K562 (cell line): ENCODE measurements at regions not wholly inside any gene's neighbourhood (a gene's known extent, or its start where the extent isn't known, plus 50 kb on each side); places are given as distances from the start of the nearest gene placed in this dataset.
A peak's percentile ranks its signal among the peaks of the same experiment; 100 is the strongest.

Source experiments
- CREB1 ChIP-seq, 2 experiments: sonication (generic) in 1 of 2; formaldehyde crosslinking in 1 of 2; IDR thresholded peaks; 2 replicates each; pipeline versions ENCODE4 v1.6.1 to v1.8.0; 2012 to 2022; ENCODE audit warnings: inconsistent platforms in 1 of 2, mild to moderate bottlenecking in 1 of 2, missing genetic modification reagents in 1 of 2, moderate library complexity in 1 of 2
- CTCF ChIP-seq, 3 experiments: IDR thresholded peaks in 2 of 3; conservative IDR thresholded peaks in 1 of 3; 2 replicates each; pipeline ENCODE4 v1.5.1; 2011 to 2012; ENCODE audit warnings: low read length in 3 of 3, mild to moderate bottlenecking in 3 of 3, control low read depth in 2 of 3, improper control_type of control experiment in 1 of 3, inconsistent platforms in 1 of 3, low read depth in 1 of 3, mixed read lengths in 1 of 3, moderate library complexity in 1 of 3; ENCODE audit not compliant: insufficient read depth in 2 of 3
- DPF2 ChIP-seq: fragments of 450-650 bp; IDR thresholded peaks from 2 replicates; pipeline ENCODE4 v1.6.1; 2016
- HNRNPH1 ChIP-seq: fragments of 200-400 bp; formaldehyde crosslinking; optimal IDR thresholded peaks from 2 replicates; pipeline ENCODE3; 2017; ENCODE audit warnings: low read depth, mild to moderate bottlenecking, low read length, moderate library complexity
- NFIC ChIP-seq: fragments of 450-650 bp; IDR thresholded peaks from 2 replicates; pipeline ENCODE4 v1.6.1; 2017; ENCODE audit warnings: mild to moderate bottlenecking, inconsistent platforms
- NRF1 ChIP-seq, 2 experiments: fragments of 450-650 bp; IDR thresholded peaks in 1 of 2; conservative IDR thresholded peaks in 1 of 2; 2 replicates each; pipeline ENCODE4 v1.6.1; 2014; ENCODE audit warnings: mild to moderate bottlenecking in 2 of 2
- POLR2A ChIP-seq: fragments of 450-650 bp; conservative IDR thresholded peaks from 2 replicates; pipeline ENCODE4 v1.6.1; 2016
- PYGO2 ChIP-seq: fragments of 450-650 bp; IDR thresholded peaks from 2 replicates; pipeline ENCODE4 v1.6.1; 2016; ENCODE audit warnings: mild to moderate bottlenecking, missing genetic modification characterization, moderate library complexity, missing compliant biosample characterization
- ZNF143 ChIP-seq: sonication (generic); formaldehyde crosslinking; IDR thresholded peaks from 2 replicates; pipeline ENCODE4 v1.9.0; 2022; ENCODE audit warnings: mild to moderate bottlenecking, missing genetic modification reagents
- ZNF197 ChIP-seq: fragments of 200-800 bp; sonication (Bioruptor generic); IDR thresholded peaks from 2 replicates; pipeline ENCODE4 v1.6.1; 2016; ENCODE audit warnings: low read depth, missing genetic modification characterization, missing compliant biosample characterization
- TF ChIP-seq, protein P1 (sequence below): fragments of 450-650 bp; conservative IDR thresholded peaks from 2 replicates; pipeline ENCODE4 v1.6.1; 2016; ENCODE audit warnings: missing genetic modification characterization, low read depth, mild to moderate bottlenecking, control low read depth, missing compliant biosample characterization
- TF ChIP-seq, protein P2 (sequence below): sonication (generic); formaldehyde crosslinking; IDR thresholded peaks from 2 replicates; pipeline ENCODE4 v1.5.0; 2020; ENCODE audit warnings: missing genetic modification reagents
- TF ChIP-seq, protein P3 (sequence below): fragments of 450-650 bp; IDR thresholded peaks from 2 replicates; pipeline ENCODE4 v1.6.1; 2016; ENCODE audit warnings: missing biosample characterization, missing genetic modification characterization

GRCh38 chr6:146865756-146866379 lies 267.1 kb downstream of the ADGB start:
- TF ChIP-seq DPF2 (no peak), POLR2A (no peak), PYGO2 (0 out of 2 replicates have a peak, but pooled peaks have one; percentile 18), HNRNPH1 (no peak), NFIC (no peak), CTCF (IDR thresholded peaks at IDR 0.05 in 2 of 3, conservative IDR thresholded peaks at IDR 0.05 in 1 of 3; ENCODE audit: insufficient read depth in 2 of 3, low read depth in 1 of 3, low read length in 3 of 3) (no peak), CREB1 (IDR thresholded peaks at IDR 0.05) (no peak), CREB1 (CRISPR knock-in tag; IDR thresholded peaks at IDR 0.05) (no peak), NRF1 (conservative IDR thresholded peaks at IDR 0.05 in 1 of 2, IDR thresholded peaks at IDR 0.05 in 1 of 2) (no peak), ZNF197 (CRISPR knock-in tag) (no peak), ZNF143 (CRISPR knock-in tag) (no peak)
- TF ChIP-seq, protein P1, sequence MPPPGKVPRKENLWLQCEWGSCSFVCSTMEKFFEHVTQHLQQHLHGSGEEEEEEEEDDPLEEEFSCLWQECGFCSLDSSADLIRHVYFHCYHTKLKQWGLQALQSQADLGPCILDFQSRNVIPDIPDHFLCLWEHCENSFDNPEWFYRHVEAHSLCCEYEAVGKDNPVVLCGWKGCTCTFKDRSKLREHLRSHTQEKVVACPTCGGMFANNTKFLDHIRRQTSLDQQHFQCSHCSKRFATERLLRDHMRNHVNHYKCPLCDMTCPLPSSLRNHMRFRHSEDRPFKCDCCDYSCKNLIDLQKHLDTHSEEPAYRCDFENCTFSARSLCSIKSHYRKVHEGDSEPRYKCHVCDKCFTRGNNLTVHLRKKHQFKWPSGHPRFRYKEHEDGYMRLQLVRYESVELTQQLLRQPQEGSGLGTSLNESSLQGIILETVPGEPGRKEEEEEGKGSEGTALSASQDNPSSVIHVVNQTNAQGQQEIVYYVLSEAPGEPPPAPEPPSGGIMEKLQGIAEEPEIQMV (tag): 0 out of 2 replicates have a peak, but pooled peaks have one; percentile 19
- TF ChIP-seq, protein P2, sequence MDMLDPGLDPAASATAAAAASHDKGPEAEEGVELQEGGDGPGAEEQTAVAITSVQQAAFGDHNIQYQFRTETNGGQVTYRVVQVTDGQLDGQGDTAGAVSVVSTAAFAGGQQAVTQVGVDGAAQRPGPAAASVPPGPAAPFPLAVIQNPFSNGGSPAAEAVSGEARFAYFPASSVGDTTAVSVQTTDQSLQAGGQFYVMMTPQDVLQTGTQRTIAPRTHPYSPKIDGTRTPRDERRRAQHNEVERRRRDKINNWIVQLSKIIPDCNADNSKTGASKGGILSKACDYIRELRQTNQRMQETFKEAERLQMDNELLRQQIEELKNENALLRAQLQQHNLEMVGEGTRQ: no peak
- TF ChIP-seq, protein P3, sequence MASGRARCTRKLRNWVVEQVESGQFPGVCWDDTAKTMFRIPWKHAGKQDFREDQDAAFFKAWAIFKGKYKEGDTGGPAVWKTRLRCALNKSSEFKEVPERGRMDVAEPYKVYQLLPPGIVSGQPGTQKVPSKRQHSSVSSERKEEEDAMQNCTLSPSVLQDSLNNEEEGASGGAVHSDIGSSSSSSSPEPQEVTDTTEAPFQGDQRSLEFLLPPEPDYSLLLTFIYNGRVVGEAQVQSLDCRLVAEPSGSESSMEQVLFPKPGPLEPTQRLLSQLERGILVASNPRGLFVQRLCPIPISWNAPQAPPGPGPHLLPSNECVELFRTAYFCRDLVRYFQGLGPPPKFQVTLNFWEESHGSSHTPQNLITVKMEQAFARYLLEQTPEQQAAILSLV (tag): no peak
